Left ventricle myocardium inferior (tissue), 1 donor: ENCODE measurements at regions not wholly inside any gene's neighbourhood (a gene's known extent, or its start where the extent isn't known, plus 50 kb on each side); places are given as distances from the start of the nearest gene placed in this dataset.
"Not testable (repeated sequence)": the region's sequence is repeated elsewhere in the genome, so short reads cannot be mapped to it uniquely, and the experiment has no call there.

Source experiments
- DNase-seq: peaks from one replicate; pipeline ENCODE4 v3.0.0-alpha.2; 2020
- H3K27ac ChIP-seq: fragments of 200-600 bp; replicated peaks from 2 replicates; pipeline ENCODE4 v1.8.0; 2021
- H3K27me3 ChIP-seq: fragments of 200-600 bp; 2 replicates; pipeline ENCODE4 v1.8.0; 2021; ENCODE audit warnings: low read depth
- H3K36me3 ChIP-seq: fragments of 200-600 bp; 2 replicates; pipeline ENCODE4 v1.8.0; 2021
- H3K4me1 ChIP-seq: fragments of 200-600 bp; 2 replicates; pipeline ENCODE4 v1.8.0; 2021
- H3K4me3 ChIP-seq: fragments of 200-600 bp; 2 replicates; pipeline ENCODE4 v1.8.0; 2021; ENCODE audit warnings: mild to moderate bottlenecking, moderate library complexity
- H3K9me3 ChIP-seq: fragments of 200-600 bp; replicated peaks from 2 replicates; pipeline ENCODE4 v1.8.0; 2021
- CTCF ChIP-seq: fragments of 200-600 bp; IDR thresholded peaks from 2 replicates; pipeline ENCODE4 v1.8.0; 2021; ENCODE audit warnings: antibody characterized with exemption, mild to moderate bottlenecking, borderline replicate concordance
- intact Hi-C: fragments of 100-400 bp; cut with micrococcal nuclease; formaldehyde crosslinking; loops from one replicate; pipeline ENCODE4 v1.11.0; 2022
- donor health status: DM: no; HTN: yes; CAD: no; lungs with severe emphysema.

GRCh38 chr1:110266834-110267233 is 56.7 kb downstream of the KCNC4 start:
- DNase-seq: no peak
- Histone ChIP-seq H3K27me3 (no peaks in the 10 kb centered on the region), H3K4me1 (peaks cover 14% of the 10 kb centered on the region), H3K36me3 (no peaks in the 10 kb centered on the region), H3K9me3 (no peaks in the 10 kb centered on the region), H3K4me3 (no peak overlapping the region), H3K27ac (no peak overlapping the region)
- intact Hi-C loops: no loop called here
- TF ChIP-seq CTCF: no peak

GRCh38 chr1:110267260-110267659 is 57.1 kb downstream of the KCNC4 start:
- H3K27ac ChIP-seq: no peak overlapping the region
- TF ChIP-seq CTCF: no peak
- no peaks in the 10 kb centered on the region for H3K36me3 ChIP-seq
- DNase-seq: no peak
- H3K9me3 ChIP-seq: no peaks in the 10 kb centered on the region
- peaks cover 14% of the 10 kb centered on the region for H3K4me1 ChIP-seq
- no peaks in the 10 kb centered on the region for H3K27me3 ChIP-seq
- H3K4me3 ChIP-seq: no peak overlapping the region
- intact Hi-C loops: no loop called here

- intact Hi-C loops: no loop called here
- H3K27ac ChIP-seq: no peak overlapping the region
- DNase-seq: no peak
- H3K36me3 ChIP-seq: no peaks in the 10 kb centered on the region
- H3K9me3 ChIP-seq: peaks cover 11% of the 10 kb centered on the region
- no peak for TF ChIP-seq CTCF
- H3K4me3 ChIP-seq: no peak overlapping the region
- H3K4me1 ChIP-seq: no peaks in the 10 kb centered on the region
- H3K27me3 ChIP-seq: no peaks in the 10 kb centered on the region
Observed at GRCh38 chr1:110272045-110272444, 61.9 kb downstream of the KCNC4 start.

GRCh38 chr1:110273832-110274231 is 63.7 kb downstream of the KCNC4 start:
- DNase-seq, H3K27me3 ChIP-seq, H3K4me3 ChIP-seq, intact Hi-C loops, H3K36me3 ChIP-seq, H3K27ac ChIP-seq, H3K4me1 ChIP-seq: not testable (repeated sequence)
- peaks cover 11% of the 10 kb centered on the region for H3K9me3 ChIP-seq

- H3K4me3 ChIP-seq: no peak overlapping the region
- intact Hi-C loops: no loop called here
- H3K9me3 ChIP-seq: no peaks in the 10 kb centered on the region
- TF ChIP-seq CTCF: no peak
- H3K27ac ChIP-seq: no peak overlapping the region
- no peaks in the 10 kb centered on the region for H3K4me1 ChIP-seq
- H3K27me3 ChIP-seq: no peaks in the 10 kb centered on the region
- no peak for DNase-seq
- H3K36me3 ChIP-seq: no peaks in the 10 kb centered on the region
Observed at GRCh38 chr1:110280126-110280525, 59.1 kb upstream of the RBM15 start.

- no peaks in the 10 kb centered on the region for H3K27me3 ChIP-seq
- no peak for TF ChIP-seq CTCF
- no peak overlapping the region for H3K4me3 ChIP-seq
- intact Hi-C loops: no loop called here
- no peaks in the 10 kb centered on the region for H3K36me3 ChIP-seq
- no peak for DNase-seq
- H3K27ac ChIP-seq: no peak overlapping the region
- no peaks in the 10 kb centered on the region for H3K4me1 ChIP-seq
- no peaks in the 10 kb centered on the region for H3K9me3 ChIP-seq
Observed at GRCh38 chr1:110280804-110281203, 58.4 kb upstream of the RBM15 start.
